CD4-positive, CD25-positive, alpha-beta regulatory T cell (primary cell): ENCODE measurements at regions not wholly inside any gene's neighbourhood (a gene's known extent, or its start where the extent isn't known, plus 50 kb on each side); places are given as distances from the start of the nearest gene placed in this dataset.

Experiments used
- ATAC-seq, 2 donors: fragments of 150-1000 bp; cut with Tn5 transposase; one replicate each; pipeline ENCODE4 v1.10.0; 2021; ENCODE audit warnings: low read depth in 2 of 2, moderate number of reproducible peaks in 2 of 2, moderate library complexity in 1 of 2
- DNase-seq, 3 donors: peaks; one replicate each; pipeline versions ENCODE4 v3.0.0 to v3.0.0-alpha.2; 2012 to 2022; ENCODE audit warnings: mixed read lengths in 1 of 3
- H3K27ac ChIP-seq: one replicate; pipeline ENCODE4 v1.7.0; 2013; ENCODE audit warnings: mild to moderate bottlenecking, low read length; ENCODE audit not compliant: insufficient read depth, poor library complexity, severe bottlenecking
- H3K27me3 ChIP-seq: one replicate; pipeline ENCODE4 v1.7.0; 2013; ENCODE audit warnings: low read length; ENCODE audit not compliant: control insufficient read depth, insufficient read depth
- H3K36me3 ChIP-seq: one replicate; pipeline ENCODE4 v1.7.0; 2013; ENCODE audit warnings: mild to moderate bottlenecking, low read length, moderate library complexity; ENCODE audit not compliant: control insufficient read depth, insufficient read depth
- H3K4me1 ChIP-seq: 2 replicates; pipeline ENCODE4 v1.7.0; 2013; ENCODE audit warnings: mild to moderate bottlenecking, low read length; ENCODE audit not compliant: insufficient read depth, control insufficient read depth, poor library complexity, severe bottlenecking
- H3K4me3 ChIP-seq: one replicate; pipeline ENCODE4 v1.7.0; 2013; ENCODE audit warnings: low read depth, mild to moderate bottlenecking, low read length, moderate library complexity
- H3K9me3 ChIP-seq, 2 experiments: 1 replicate in 1 of 2; 2 replicates in 1 of 2; pipeline ENCODE4 v1.7.0; 2013; ENCODE audit warnings: low read length in 2 of 2, mild to moderate bottlenecking in 1 of 2, moderate library complexity in 1 of 2; ENCODE audit not compliant: control insufficient read depth in 2 of 2
- H3K27ac Mint-ChIP-seq, 3 donors: one replicate each; pipeline ENCODE4 v1.8.0; 2020 to 2022; ENCODE audit warnings: mild to moderate bottlenecking in 3 of 3, mixed read lengths in 3 of 3, moderate library complexity in 2 of 3
- H3K27me3 Mint-ChIP-seq: one replicate; pipeline ENCODE4 v1.8.0; 2022; ENCODE audit warnings: mild to moderate bottlenecking, mixed read lengths
- H3K36me3 Mint-ChIP-seq: one replicate; pipeline ENCODE4 v1.8.0; 2020; ENCODE audit warnings: mixed read lengths
- H3K4me1 Mint-ChIP-seq, 4 donors: one replicate each; pipeline ENCODE4 v1.8.0; 2020 to 2022; ENCODE audit warnings: mixed read lengths in 4 of 4, mild to moderate bottlenecking in 1 of 4
- H3K4me3 Mint-ChIP-seq, 4 donors: one replicate each; pipeline ENCODE4 v1.8.0; 2020 to 2022; ENCODE audit warnings: mild to moderate bottlenecking in 4 of 4, mixed read lengths in 4 of 4, moderate library complexity in 3 of 4
- H3K9me3 Mint-ChIP-seq, 7 donors: one replicate each; pipeline ENCODE4 v1.8.0; 2020 to 2022; ENCODE audit warnings: mixed read lengths in 7 of 7, mild to moderate bottlenecking in 3 of 7, moderate library complexity in 2 of 7

DNA sequence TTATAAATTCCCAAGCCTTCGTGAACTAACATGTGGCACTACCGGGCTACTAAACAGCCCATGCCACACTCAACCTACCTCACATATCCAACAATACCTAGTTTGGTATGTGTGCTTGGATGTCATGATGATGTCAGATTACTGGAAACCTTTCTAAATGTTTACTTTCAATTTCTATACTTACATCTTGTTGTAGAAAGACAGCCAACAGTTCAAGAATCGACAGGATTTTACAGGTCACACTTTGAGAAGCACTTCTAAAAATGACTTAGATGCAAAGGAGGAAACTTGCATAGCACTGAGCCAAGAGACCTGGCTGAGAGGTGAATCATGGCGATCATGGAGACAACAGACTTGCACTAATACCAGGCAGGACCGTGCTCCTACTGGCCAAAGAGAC lies 209.9 kb downstream of the COL4A1 start:
- H3K9me3 Mint-ChIP-seq: peaks cover 0 to 17% (median 6%) of the 10 kb centered on the region in 7 donors
- no peaks in the 10 kb centered on the region for H3K36me3 Mint-ChIP-seq
- no peaks in the 10 kb centered on the region for H3K4me1 Mint-ChIP-seq
- Histone ChIP-seq H3K27ac (no peak overlapping the region), H3K4me3 (no peak overlapping the region), H3K4me1 (no peaks in the 10 kb centered on the region), H3K9me3 (peaks cover 0 to 2% of the 10 kb centered on the region in 2 experiments), H3K36me3 (no peaks in the 10 kb centered on the region), H3K27me3 (no peaks in the 10 kb centered on the region)
- no peak overlapping the region for H3K4me3 Mint-ChIP-seq
- peak overlapping the region in 1 of 3 donors; percentile 4 for H3K27ac Mint-ChIP-seq
- DNase-seq (no peak), ATAC-seq (no peak)
- H3K27me3 Mint-ChIP-seq: no peaks in the 10 kb centered on the region

DNA sequence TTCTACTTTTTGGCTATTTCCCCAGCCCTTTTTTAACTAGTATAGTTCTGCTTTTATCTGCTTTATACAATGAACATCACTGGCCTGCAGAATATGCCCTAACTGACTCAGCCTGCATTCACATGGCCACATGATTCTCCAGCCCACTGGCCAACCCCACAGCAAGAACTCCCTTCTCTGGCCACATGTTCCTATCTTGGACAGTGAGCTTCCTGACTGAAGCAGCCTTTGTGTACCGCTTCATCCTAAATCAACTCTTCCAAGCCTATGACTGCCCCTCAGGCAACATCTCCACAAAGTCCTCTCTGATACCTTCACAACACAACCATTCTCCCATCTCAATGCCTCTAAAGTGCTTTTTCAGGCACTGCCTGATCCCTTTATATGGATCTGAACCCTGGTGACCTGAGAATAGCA lies 214.1 kb downstream of the COL4A1 start:
- H3K27ac Mint-ChIP-seq: peak overlapping the region in 1 of 3 donors; percentile 17
- Histone ChIP-seq H3K36me3 (no peaks in the 10 kb centered on the region), H3K4me1 (no peaks in the 10 kb centered on the region), H3K27ac (no peak overlapping the region), H3K27me3 (no peaks in the 10 kb centered on the region), H3K4me3 (no peak overlapping the region), H3K9me3 (no peaks in the 10 kb centered on the region)
- H3K36me3 Mint-ChIP-seq: no peaks in the 10 kb centered on the region
- H3K27me3 Mint-ChIP-seq: no peaks in the 10 kb centered on the region
- ATAC-seq (no peak), DNase-seq (no peak)
- H3K4me3 Mint-ChIP-seq: no peak overlapping the region
- H3K9me3 Mint-ChIP-seq: peaks cover 0 to 3% (median 0%) of the 10 kb centered on the region in 7 donors
- no peaks in the 10 kb centered on the region for H3K4me1 Mint-ChIP-seq

DNA sequence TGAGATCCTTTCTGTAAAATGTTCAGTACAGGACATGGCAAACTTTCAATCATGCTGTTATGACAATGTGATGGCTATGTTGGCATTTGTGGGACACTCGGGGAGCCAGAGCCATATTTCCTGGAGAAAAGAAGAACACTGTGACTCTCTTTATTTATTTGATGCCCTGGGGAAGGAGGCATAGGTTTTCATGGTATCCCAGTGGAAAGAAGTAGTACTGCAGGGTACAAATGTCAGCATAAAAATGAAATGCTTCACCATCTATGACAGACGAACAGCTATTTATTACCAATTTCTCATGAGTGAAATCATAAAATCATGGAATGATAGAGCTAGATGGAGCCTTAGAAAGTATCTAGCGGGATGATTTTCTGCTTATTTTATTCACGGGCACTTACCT lies 217.1 kb downstream of the COL4A1 start:
- H3K27me3 Mint-ChIP-seq: no peaks in the 10 kb centered on the region
- no peaks in the 10 kb centered on the region for H3K36me3 ChIP-seq
- H3K4me3 ChIP-seq: no peak overlapping the region
- no peak overlapping the region for H3K27ac ChIP-seq
- no peaks in the 10 kb centered on the region for H3K27me3 ChIP-seq
- no peaks in the 10 kb centered on the region for H3K4me1 ChIP-seq
- DNase-seq (no peak), ATAC-seq (no peak)
- no peaks in the 10 kb centered on the region for H3K9me3 ChIP-seq
- H3K4me3 Mint-ChIP-seq: no peak overlapping the region
- peaks cover 0 to 5% (median 2%) of the 10 kb centered on the region in 7 donors for H3K9me3 Mint-ChIP-seq
- no peaks in the 10 kb centered on the region for H3K4me1 Mint-ChIP-seq
- H3K36me3 Mint-ChIP-seq: no peaks in the 10 kb centered on the region
- H3K27ac Mint-ChIP-seq: no peak overlapping the region

DNA sequence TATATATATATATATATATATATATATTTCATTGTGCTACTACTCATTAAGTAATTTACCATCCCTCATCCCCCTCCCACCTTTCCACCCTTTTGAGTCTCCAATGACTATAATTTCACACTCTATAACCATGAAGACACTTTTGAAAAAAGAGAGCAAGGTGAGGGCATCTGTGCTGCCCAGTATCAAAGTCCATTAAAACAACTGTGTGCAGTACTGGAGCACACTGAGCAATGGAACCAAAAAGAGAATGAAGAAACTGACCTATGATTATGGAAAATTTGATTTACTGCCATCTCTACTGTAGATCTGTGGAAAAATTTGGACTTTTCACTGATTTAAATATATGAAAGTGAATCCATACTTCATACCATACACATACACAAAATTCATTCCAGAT lies 217.9 kb downstream of the COL4A1 start:
- Histone ChIP-seq H3K36me3 (no peaks in the 10 kb centered on the region), H3K4me3 (no peak overlapping the region), H3K4me1 (no peaks in the 10 kb centered on the region), H3K27me3 (no peaks in the 10 kb centered on the region), H3K9me3 (no peaks in the 10 kb centered on the region), H3K27ac (no peak overlapping the region)
- no peak for DNase-seq
- no peak for ATAC-seq
- Mint-ChIP-seq H3K4me1 (no peaks in the 10 kb centered on the region), H3K27ac (no peak overlapping the region), H3K27me3 (no peaks in the 10 kb centered on the region), H3K36me3 (no peaks in the 10 kb centered on the region), H3K9me3 (peaks cover 0 to 6% (median 2%) of the 10 kb centered on the region in 7 donors), H3K4me3 (no peak overlapping the region)

DNA sequence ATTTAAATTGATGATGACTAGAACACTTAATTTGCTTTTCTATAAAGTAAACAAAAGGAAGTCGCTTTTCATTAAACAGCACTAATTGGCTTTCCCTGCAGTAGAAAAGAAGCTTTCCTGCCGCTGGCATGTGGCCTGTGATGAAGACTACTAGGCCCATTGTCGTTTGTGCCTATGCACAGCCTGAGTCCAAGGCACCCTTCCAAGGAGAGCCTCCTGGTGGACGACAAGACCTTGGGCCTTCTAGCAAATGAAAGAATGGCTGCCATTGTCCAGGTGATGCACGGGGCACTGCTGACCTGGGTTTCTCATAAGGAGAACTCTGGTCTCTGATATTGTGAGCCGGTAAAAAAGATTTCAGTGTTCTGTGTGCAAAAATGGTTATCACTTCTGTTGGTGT lies 233.0 kb downstream of the COL4A1 start:
- no peak overlapping the region for H3K4me3 Mint-ChIP-seq
- no peak overlapping the region for H3K27ac Mint-ChIP-seq
- no peak overlapping the region for H3K4me3 ChIP-seq
- no peak overlapping the region for H3K27ac ChIP-seq
- H3K4me1 Mint-ChIP-seq: no peaks in the 10 kb centered on the region
- no peaks in the 10 kb centered on the region for H3K36me3 ChIP-seq
- no peaks in the 10 kb centered on the region for H3K4me1 ChIP-seq
- no peaks in the 10 kb centered on the region for H3K9me3 ChIP-seq
- H3K27me3 ChIP-seq: no peaks in the 10 kb centered on the region
- H3K9me3 Mint-ChIP-seq: peaks cover 0 to 7% (median 0%) of the 10 kb centered on the region in 7 donors
- peaks cover 5% of the 10 kb centered on the region for H3K27me3 Mint-ChIP-seq
- no peaks in the 10 kb centered on the region for H3K36me3 Mint-ChIP-seq
- DNase-seq: no peak
- no peak for ATAC-seq

- Mint-ChIP-seq H3K9me3 (peaks cover 0 to 4% (median 0%) of the 10 kb centered on the region in 7 donors), H3K4me3 (no peak overlapping the region), H3K27ac (no peak overlapping the region), H3K4me1 (no peaks in the 10 kb centered on the region), H3K36me3 (no peaks in the 10 kb centered on the region), H3K27me3 (no peaks in the 10 kb centered on the region)
- Histone ChIP-seq H3K9me3 (no peaks in the 10 kb centered on the region), H3K27ac (no peak overlapping the region), H3K36me3 (no peaks in the 10 kb centered on the region), H3K4me3 (no peak overlapping the region), H3K4me1 (no peaks in the 10 kb centered on the region), H3K27me3 (no peaks in the 10 kb centered on the region)
- ATAC-seq: no peak
- no peak for DNase-seq
These were observed 236.3 kb downstream of the COL4A1 start for GRCh38 chr13:110070511-110071120.

- Mint-ChIP-seq H3K27ac (no peak overlapping the region), H3K27me3 (no peaks in the 10 kb centered on the region), H3K9me3 (peaks cover 0 to 3% (median 0%) of the 10 kb centered on the region in 7 donors), H3K36me3 (no peaks in the 10 kb centered on the region), H3K4me1 (no peaks in the 10 kb centered on the region), H3K4me3 (no peak overlapping the region)
- H3K4me3 ChIP-seq: no peak overlapping the region
- ATAC-seq: no peak
- no peaks in the 10 kb centered on the region for H3K9me3 ChIP-seq
- DNase-seq: no peak
- H3K27me3 ChIP-seq: no peaks in the 10 kb centered on the region
- no peaks in the 10 kb centered on the region for H3K36me3 ChIP-seq
- H3K4me1 ChIP-seq: no peaks in the 10 kb centered on the region
- no peak overlapping the region for H3K27ac ChIP-seq
These were observed 236.9 kb downstream of the COL4A1 start for GRCh38 chr13:110070046-110070445.

- Histone ChIP-seq H3K4me1 (no peaks in the 10 kb centered on the region), H3K36me3 (no peaks in the 10 kb centered on the region), H3K27ac (no peak overlapping the region), H3K27me3 (no peaks in the 10 kb centered on the region), H3K4me3 (no peak overlapping the region), H3K9me3 (no peaks in the 10 kb centered on the region)
- no peak overlapping the region for H3K27ac Mint-ChIP-seq
- no peak overlapping the region for H3K4me3 Mint-ChIP-seq
- DNase-seq (no peak), ATAC-seq (no peak)
- H3K9me3 Mint-ChIP-seq: peaks cover 0 to 3% (median 0%) of the 10 kb centered on the region in 7 donors
- no peaks in the 10 kb centered on the region for H3K27me3 Mint-ChIP-seq
- no peaks in the 10 kb centered on the region for H3K36me3 Mint-ChIP-seq
- H3K4me1 Mint-ChIP-seq: no peaks in the 10 kb centered on the region
These were observed 238.8 kb downstream of the COL4A1 start for GRCh38 chr13:110068176-110068473.
